IMR-90 (cell line): ENCODE measurements at regions not wholly inside any gene's neighbourhood (a gene's known extent, or its start where the extent isn't known, plus 50 kb on each side); places are given as distances from the start of the nearest gene placed in this dataset.

ENCODE experiments used
- ATAC-seq: fragments of 200-7000 bp; cut with Tn5 transposase; 2 replicates; pipeline ENCODE4 v1.9.1; 2020; ENCODE audit warnings: low read depth, mild to moderate bottlenecking, moderate library complexity
- BruUV-seq: library from RNA; stranded (reverse); fragments of 400-500 nt; replicated peaks from 2 replicates; lab custom pipeline; 2021; lab: Mats Ljungman, UMichigan
- CTCF ChIA-PET: fragments of 300-600 bp; formaldehyde crosslinking; extraction: SDS; loops from one replicate; lab custom pipeline; 2021; ENCODE audit warnings: antibody characterized with exemption; lab: Yijun Ruan, JAX
- POLR2A ChIA-PET: fragments of 300-600 bp; sonication (Branson Sonifier 250); formaldehyde crosslinking; loops from one replicate; lab custom pipeline; 2022; ENCODE audit warnings: antibody characterized with exemption; ENCODE audit not compliant: unreplicated experiment; lab: Charles Lee
- DNase-seq: peaks from one replicate; pipeline ENCODE4 v3.0.0; 2013
- H2AFZ ChIP-seq: replicated peaks from 2 replicates; pipeline ENCODE3; 2013; ENCODE audit warnings: low read length, mild to moderate bottlenecking; ENCODE audit not compliant: poor library complexity
- H2AK5ac ChIP-seq: 2 replicates; pipeline ENCODE4 v1.6.1; 2013; ENCODE audit warnings: low read depth, low read length, inconsistent platforms
- H2AK9ac ChIP-seq: replicated peaks from 2 replicates; pipeline ENCODE3; 2013; ENCODE audit warnings: mild to moderate bottlenecking, low read depth, low read length, moderate library complexity; ENCODE audit not compliant: poor library complexity
- H2BK120ac ChIP-seq: 2 replicates; pipeline ENCODE4 v1.6.1; 2013; ENCODE audit warnings: low read depth, low read length, inconsistent platforms
- H2BK15ac ChIP-seq: 3 replicates; pipeline ENCODE4 v1.6.1; 2013; ENCODE audit warnings: low read depth, low read length, inconsistent platforms
- H2BK20ac ChIP-seq: 2 replicates; pipeline ENCODE4 v1.6.1; 2013; ENCODE audit warnings: low read depth, mild to moderate bottlenecking, inconsistent platforms, low read length, moderate library complexity
- H2BK5ac ChIP-seq: 2 replicates; pipeline ENCODE4 v1.6.1; 2013; ENCODE audit warnings: mild to moderate bottlenecking, low read depth, low read length, inconsistent platforms; ENCODE audit not compliant: poor library complexity, severe bottlenecking
- H3K14ac ChIP-seq: replicated peaks from 2 replicates; pipeline ENCODE4 v1.6.1; 2013; ENCODE audit warnings: low read depth, low read length, inconsistent platforms
- H3K18ac ChIP-seq: 2 replicates; pipeline ENCODE4 v1.6.1; 2013; ENCODE audit warnings: low read depth, low read length, control low read depth
- H3K23ac ChIP-seq: 2 replicates; pipeline ENCODE4 v1.6.1; 2013; ENCODE audit warnings: low read depth, low read length, inconsistent platforms
- H3K27ac ChIP-seq: 2 replicates; pipeline ENCODE4 v1.5.1; 2013; ENCODE audit warnings: mild to moderate bottlenecking, control low read depth, low read length; ENCODE audit not compliant: insufficient read depth
- H3K27me3 ChIP-seq: 2 replicates; pipeline ENCODE4 v1.6.1; 2013; ENCODE audit warnings: low read length; ENCODE audit not compliant: control insufficient read depth, insufficient read depth
- H3K36me3 ChIP-seq: 2 replicates; pipeline ENCODE4 v1.6.1; 2013; ENCODE audit warnings: low read length, mixed read lengths; ENCODE audit not compliant: control insufficient read depth, insufficient read depth
- H3K4ac ChIP-seq: 2 replicates; pipeline ENCODE4 v1.6.1; 2013; ENCODE audit warnings: low read depth, low read length, inconsistent platforms
- H3K4me1 ChIP-seq: 2 replicates; pipeline ENCODE4 v1.6.1; 2013; ENCODE audit warnings: low read length, mixed read lengths; ENCODE audit not compliant: control insufficient read depth, insufficient read depth
- H3K4me2 ChIP-seq: 2 replicates; pipeline ENCODE4 v1.6.1; 2013; ENCODE audit warnings: low read depth, mild to moderate bottlenecking, control low read depth, low read length, moderate library complexity
- H3K4me3 ChIP-seq: 2 replicates; pipeline ENCODE4 v1.5.1; 2013; ENCODE audit warnings: low read depth, mild to moderate bottlenecking, control low read depth, low read length, moderate library complexity; ENCODE audit not compliant: insufficient read depth
- H3K56ac ChIP-seq: 2 replicates; pipeline ENCODE4 v1.6.1; 2013; ENCODE audit warnings: low read length, inconsistent platforms; ENCODE audit not compliant: insufficient read depth; ENCODE audit errors: extremely low read depth
- H3K79me1 ChIP-seq, 2 experiments: 2 replicates each; pipeline ENCODE4 v1.6.1; 2013; ENCODE audit warnings: low read length in 2 of 2, inconsistent platforms in 1 of 2, low read depth in 1 of 2
- H3K9ac ChIP-seq: 2 replicates; pipeline ENCODE4 v1.6.1; 2013; ENCODE audit warnings: low read depth, low read length, control low read depth
- H3K9me1 ChIP-seq: 2 replicates; pipeline ENCODE4 v1.6.1; 2013; ENCODE audit warnings: low read length, inconsistent platforms; ENCODE audit not compliant: insufficient read depth
- H3K9me3 ChIP-seq: 2 replicates; pipeline ENCODE4 v1.6.1; 2013; ENCODE audit warnings: low read length; ENCODE audit not compliant: control insufficient read depth, insufficient read depth
- H4K20me1 ChIP-seq: 2 replicates; pipeline ENCODE4 v1.6.1; 2013; ENCODE audit warnings: low read length, inconsistent platforms; ENCODE audit not compliant: insufficient read depth
- H4K5ac ChIP-seq: 2 replicates; pipeline ENCODE4 v1.6.1; 2013; ENCODE audit warnings: mild to moderate bottlenecking, low read depth, low read length, control low read depth
- H4K8ac ChIP-seq, 2 experiments: 2 replicates each; pipeline ENCODE4 v1.6.1; 2013; ENCODE audit warnings: low read depth in 2 of 2, low read length in 2 of 2, control low read depth in 1 of 2, inconsistent platforms in 1 of 2
- H4K91ac ChIP-seq: 2 replicates; pipeline ENCODE4 v1.6.1; 2013; ENCODE audit warnings: low read depth, low read length, inconsistent platforms; ENCODE audit not compliant: insufficient read depth
- BHLHE40 ChIP-seq: fragments of 150-350 bp; IDR thresholded peaks from 2 replicates; pipeline ENCODE4 v1.6.1; 2016; ENCODE audit warnings: mild to moderate bottlenecking, low read depth, low read length
- CEBPB ChIP-seq: IDR thresholded peaks from 2 replicates; pipeline ENCODE4 v1.6.1; 2012; ENCODE audit warnings: low read depth, low read length, improper control_type of control experiment
- WGBS, 2 experiments: methylation state at CpG; one replicate each; pipeline versions ENCODE4 v1.1.5 to v1.1.7; 2013; ENCODE audit warnings: missing lambda C conversion rate in 2 of 2; ENCODE audit not compliant: insufficient read length in 1 of 2; ENCODE audit errors: extremely low coverage in 2 of 2; 5-methylcytosine and 5-hydroxymethylcytosine counted together
- dilution Hi-C: fragments of 300-500 bp; cut with HindIII; formaldehyde crosslinking; loops from one replicate; pipeline ENCODE4 v1.14.3; 2018; ENCODE audit warnings: low sequenced_read_pairs; ENCODE audit not compliant: unreplicated experiment
- in situ Hi-C: fragments of 300-500 bp; cut with MboI; formaldehyde crosslinking; loops from 3 replicates; pipeline ENCODE4 v1.14.3; 2019; ENCODE audit warnings: low sequenced_read_pairs, inconsistent platforms, mixed read lengths
- intact Hi-C: fragments of 100-400 bp; cut with micrococcal nuclease; formaldehyde crosslinking; loops from 2 replicates; pipeline ENCODE4 v1.10.0; 2022

GRCh38 chr1:221557013-221557412 is 184.9 kb downstream of the DUSP10 start:
- H4K5ac ChIP-seq: no peak overlapping the region
- no TSS peak for BruUV-seq
- intact Hi-C loops (no loop called here), dilution Hi-C loops (no loop called here), in situ Hi-C loops (loop anchor here (10.0 kb wide), 1 partner anchor 898 kb away; no protein-coding TSS in a partner anchor)
- no peak overlapping the region for H2AK9ac ChIP-seq
- H3K18ac ChIP-seq: no peak overlapping the region
- no CpG with 5 or more reads among the region's 1 CpG for WGBS, 2 experiments
- H3K9me1 ChIP-seq: no peaks in the 10 kb centered on the region; the same call in 1 of the 2 replicates
- no peak overlapping the region for H2AFZ ChIP-seq
- ChIA-PET POLR2A (no interaction called here), CTCF (no interaction called here)
- H3K79me1 ChIP-seq: no peaks in the 10 kb centered on the region
- no peaks in the 10 kb centered on the region for H3K36me3 ChIP-seq
- no peak overlapping the region for H2BK20ac ChIP-seq
- H3K4me2 ChIP-seq: no peak overlapping the region
- no peak overlapping the region for H4K8ac ChIP-seq
- no peak overlapping the region for H2BK15ac ChIP-seq
- H2BK5ac ChIP-seq: no peak overlapping the region
- TF ChIP-seq CEBPB (0 out of 2 replicates have a peak, but pooled peaks have one; percentile 21), BHLHE40 (no peak)
- no peaks in the 10 kb centered on the region for H3K9me3 ChIP-seq
- no peak overlapping the region for H3K23ac ChIP-seq
- H2AK5ac ChIP-seq: no peak overlapping the region
- DNase-seq: no peak
- no peak overlapping the region for H2BK120ac ChIP-seq
- H3K9ac ChIP-seq: no peak overlapping the region
- no peaks in the 10 kb centered on the region for H3K27me3 ChIP-seq
- H3K14ac ChIP-seq: no peak overlapping the region
- ATAC-seq: no peak
- H3K27ac ChIP-seq: no peak overlapping the region
- no peak overlapping the region for H3K4me3 ChIP-seq
- H3K4ac ChIP-seq: no peak overlapping the region
- H3K56ac ChIP-seq: no peak overlapping the region
- H4K91ac ChIP-seq: no peak overlapping the region
- H4K20me1 ChIP-seq: no peaks in the 10 kb centered on the region
- no peaks in the 10 kb centered on the region; the same call in 1 of the 2 replicates for H3K4me1 ChIP-seq
